GM12873 (cell line): ENCODE measurements at regions not wholly inside any gene's neighbourhood (a gene's known extent, or its start where the extent isn't known, plus 50 kb on each side); places are given as distances from the start of the nearest gene placed in this dataset.

Experiments used
- CTCF ChIP-seq: IDR thresholded peaks from 2 replicates; pipeline ENCODE4 v1.5.1; 2012; ENCODE audit warnings: low read depth, mild to moderate bottlenecking, moderate library complexity, low read length, control low read depth; ENCODE audit not compliant: insufficient read depth; ENCODE audit errors: missing control alignments

GRCh38 chr13:78228940-78229339 lies 310.3 kb upstream of the EDNRB start:
- no peak for TF ChIP-seq CTCF

- TF ChIP-seq CTCF: no peak
These were observed 309.6 kb upstream of the EDNRB start for GRCh38 chr13:78228211-78228610.

- TF ChIP-seq CTCF: no peak
These were observed 309.1 kb upstream of the EDNRB start for GRCh38 chr13:78227709-78228108.

GRCh38 chr13:78215458-78216108 lies 297.0 kb upstream of the EDNRB start:
- no peak for TF ChIP-seq CTCF

DNA sequence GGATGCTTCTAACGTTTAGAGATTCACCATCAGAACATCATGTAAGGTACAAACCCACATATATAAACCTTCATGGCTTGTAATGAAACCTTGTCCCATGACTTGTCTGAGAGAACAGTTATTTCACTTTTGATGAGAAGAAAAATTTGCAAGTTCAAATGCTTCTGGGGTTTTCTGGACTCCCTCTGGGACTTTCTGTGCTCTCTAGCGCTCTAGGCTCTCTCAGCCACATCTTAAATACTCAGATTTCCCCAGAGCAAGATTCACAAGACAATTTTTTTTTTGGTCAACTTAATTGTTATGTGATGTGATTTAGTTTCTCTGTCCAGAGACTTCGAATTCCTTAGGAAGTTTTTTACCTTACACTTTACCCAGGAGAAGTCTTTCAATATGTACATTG lies 282.8 kb upstream of the EDNRB start:
- TF ChIP-seq CTCF: no peak

GRCh38 chr13:78198821-78199220 lies 280.2 kb upstream of the EDNRB start:
- no peak for TF ChIP-seq CTCF

GRCh38 chr13:78198419-78198818 lies 279.8 kb upstream of the EDNRB start:
- no peak for TF ChIP-seq CTCF
